HUES64 (cell line): ENCODE measurements at regions not wholly inside any gene's neighbourhood (a gene's known extent, or its start where the extent isn't known, plus 50 kb on each side); places are given as distances from the start of the nearest gene placed in this dataset.

ENCODE experiments used
- H3K27ac ChIP-seq: 2 replicates; pipeline ENCODE4 v1.7.0; 2013; ENCODE audit warnings: low read depth, low read length, inconsistent platforms
- H3K27me3 ChIP-seq: 2 replicates; pipeline ENCODE4 v1.6.1; 2013; ENCODE audit warnings: mild to moderate bottlenecking, low read length; ENCODE audit not compliant: insufficient read depth
- H3K36me3 ChIP-seq: 2 replicates; pipeline ENCODE4 v1.6.1; 2013; ENCODE audit warnings: mild to moderate bottlenecking, low read length; ENCODE audit not compliant: insufficient read depth
- H3K4me1 ChIP-seq: 2 replicates; pipeline ENCODE4 v1.6.1; 2013; ENCODE audit warnings: mild to moderate bottlenecking, low read length, moderate library complexity; ENCODE audit not compliant: insufficient read depth
- H3K4me3 ChIP-seq: 2 replicates; pipeline ENCODE4 v1.5.1; 2013; ENCODE audit warnings: mild to moderate bottlenecking, low read length, moderate library complexity
- H3K9ac ChIP-seq: 2 replicates; pipeline ENCODE4 v1.6.1; 2013; ENCODE audit warnings: mild to moderate bottlenecking, low read depth, low read length
- H3K9me3 ChIP-seq: 2 replicates; pipeline ENCODE4 v1.6.1; 2013; ENCODE audit warnings: low read depth, low read length; ENCODE audit not compliant: insufficient read depth
- WGBS: fragments of 150-250, 120-280 bp; methylation state at CpG from one replicate; pipeline ENCODE4 v1.1.7; 2013; ENCODE audit warnings: missing lambda C conversion rate; 5-methylcytosine and 5-hydroxymethylcytosine counted together

DNA sequence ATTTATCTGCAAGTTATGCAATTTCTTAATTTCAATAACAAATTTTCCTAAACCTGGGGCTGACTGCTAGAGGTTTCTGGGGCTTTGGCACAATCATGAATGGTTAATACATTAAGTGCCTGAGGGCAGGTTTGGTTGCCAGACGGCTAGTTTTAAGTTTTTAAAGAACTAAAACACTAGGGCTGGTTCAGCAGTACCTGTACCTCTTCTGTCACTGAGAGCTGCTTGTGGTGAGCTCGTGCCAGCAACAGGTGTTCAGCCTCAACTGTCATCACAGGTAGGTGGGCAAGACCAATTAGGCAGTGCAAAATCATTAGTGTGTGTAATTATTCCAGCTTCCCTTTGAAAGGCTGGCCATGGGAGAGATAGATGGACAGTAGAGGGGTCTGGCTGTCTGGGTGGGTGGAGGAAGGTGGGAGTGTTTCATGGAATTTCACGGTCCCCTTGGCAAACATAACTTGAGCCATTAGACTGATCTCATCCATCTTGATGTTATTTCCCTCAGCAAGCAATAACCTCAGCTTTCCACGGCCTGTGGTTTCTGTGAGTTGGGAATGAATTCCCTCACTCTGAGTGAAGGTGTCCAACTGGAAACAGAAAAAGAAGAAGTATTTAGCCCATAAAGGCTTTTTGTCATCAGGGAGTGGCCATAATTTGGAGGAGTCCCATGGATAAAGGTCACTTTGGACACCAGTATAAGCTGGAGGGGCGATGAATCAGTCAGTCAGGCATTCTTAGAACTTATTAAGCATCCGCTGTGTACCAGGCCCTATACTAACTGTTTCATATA lies 114.8 kb downstream of the SNX19 start:
- Histone ChIP-seq H3K27ac (no peak overlapping the region), H3K36me3 (no peaks in the 10 kb centered on the region), H3K4me3 (no peak overlapping the region), H3K9me3 (no peaks in the 10 kb centered on the region), H3K27me3 (no peaks in the 10 kb centered on the region), H3K4me1 (peaks cover 23% of the 10 kb centered on the region), H3K9ac (no peak overlapping the region)
- WGBS, result 94% methylated on average over 5 of the region's 6 CpGs

DNA sequence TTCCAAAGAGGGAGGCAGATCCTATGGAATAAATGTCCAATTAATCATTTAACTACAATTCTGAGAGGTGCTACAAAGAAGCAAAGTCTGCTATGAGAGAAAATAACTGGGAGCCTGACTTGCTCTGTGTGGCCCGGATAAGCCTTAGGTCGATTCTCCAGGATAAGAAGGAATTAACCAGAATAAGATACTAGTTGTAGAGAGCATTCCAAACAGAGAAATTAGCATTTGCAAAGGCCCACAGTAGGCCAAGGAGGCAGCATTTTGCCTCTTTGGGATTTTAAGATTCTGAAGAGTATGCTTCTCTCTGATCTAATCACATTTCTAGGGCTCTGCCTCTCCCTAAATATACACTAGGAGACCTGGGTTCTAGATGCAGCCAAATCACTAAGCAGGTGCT lies 113.7 kb downstream of the SNX19 start:
- H3K27ac ChIP-seq, result no peak overlapping the region
- H3K36me3 ChIP-seq, result no peaks in the 10 kb centered on the region
- no peaks in the 10 kb centered on the region for H3K27me3 ChIP-seq
- WGBS, result 32% methylated on average over 2 of the region's 2 CpGs
- peaks cover 26% of the 10 kb centered on the region for H3K4me1 ChIP-seq
- H3K9me3 ChIP-seq, result no peaks in the 10 kb centered on the region
- H3K4me3 ChIP-seq, result no peak overlapping the region
- H3K9ac ChIP-seq, result no peak overlapping the region

DNA sequence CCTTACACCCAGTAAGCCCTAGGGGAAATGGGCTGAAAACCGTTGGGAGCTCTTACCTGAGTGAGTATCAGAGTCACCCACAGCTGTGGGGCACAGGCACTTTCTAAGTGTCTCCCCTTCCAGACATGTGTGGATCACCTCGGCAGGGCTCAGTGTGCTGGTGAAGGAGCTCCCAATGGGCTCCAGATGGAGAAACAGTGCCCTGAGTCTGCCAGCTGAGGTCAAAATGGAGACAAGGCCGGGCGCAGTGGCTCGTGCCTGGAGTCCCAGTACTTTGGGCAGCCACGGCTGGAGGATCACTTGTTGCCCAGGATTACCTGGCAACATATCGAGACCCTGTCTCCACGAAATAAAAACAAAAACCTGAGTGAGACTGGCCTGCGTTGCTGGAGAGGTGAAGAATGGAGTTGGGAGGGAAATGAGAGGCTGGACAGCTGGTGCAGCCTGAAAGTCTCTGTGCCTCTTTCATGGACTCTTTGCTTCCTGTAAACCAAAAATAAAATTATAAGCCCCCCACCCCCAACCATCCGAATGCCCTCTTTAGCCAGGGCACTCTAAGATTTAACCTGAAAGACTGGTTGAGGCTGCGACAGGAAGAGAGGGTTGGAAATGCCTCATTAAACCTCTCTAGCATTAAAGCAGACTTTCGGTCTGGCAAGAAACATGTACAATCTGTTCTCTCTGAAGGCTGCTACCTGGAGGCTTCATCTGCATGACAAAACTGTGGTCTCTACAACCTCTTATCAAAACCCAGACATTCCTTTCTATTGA lies 111.8 kb downstream of the SNX19 start:
- Histone ChIP-seq H3K4me1 (peaks cover 26% of the 10 kb centered on the region), H3K4me3 (no peak overlapping the region), H3K27me3 (no peaks in the 10 kb centered on the region), H3K9me3 (no peaks in the 10 kb centered on the region), H3K27ac (no peak overlapping the region), H3K9ac (no peak overlapping the region), H3K36me3 (no peaks in the 10 kb centered on the region)
- 89% methylated on average over 12 of the region's 12 CpGs for WGBS

DNA sequence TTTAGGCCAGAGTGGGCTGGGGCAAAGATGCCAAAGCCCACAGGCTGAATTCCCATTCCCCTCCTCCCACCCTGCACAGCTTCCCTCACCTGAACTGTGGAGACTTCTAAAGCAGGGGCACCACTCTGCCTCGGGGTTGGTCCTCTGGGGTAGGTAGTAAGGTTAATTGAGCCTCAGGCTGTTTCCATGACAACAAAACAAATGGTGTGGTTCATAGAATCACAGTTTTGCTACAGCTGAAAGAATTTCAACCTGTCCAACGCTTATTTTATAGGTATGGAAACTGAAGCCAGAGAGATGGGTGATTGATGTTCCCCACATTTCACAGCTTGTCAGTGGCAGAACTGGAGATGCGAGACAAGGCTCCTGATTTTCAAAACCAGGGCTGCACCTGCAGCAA lies 109.5 kb downstream of the SNX19 start:
- Histone ChIP-seq H3K36me3 (no peaks in the 10 kb centered on the region), H3K4me3 (no peak overlapping the region), H3K9me3 (no peaks in the 10 kb centered on the region), H3K27me3 (no peaks in the 10 kb centered on the region), H3K4me1 (peaks cover 26% of the 10 kb centered on the region), H3K9ac (no peak overlapping the region), H3K27ac (no peak overlapping the region)
- 88% methylated on average over 3 of the region's 3 CpGs for WGBS

DNA sequence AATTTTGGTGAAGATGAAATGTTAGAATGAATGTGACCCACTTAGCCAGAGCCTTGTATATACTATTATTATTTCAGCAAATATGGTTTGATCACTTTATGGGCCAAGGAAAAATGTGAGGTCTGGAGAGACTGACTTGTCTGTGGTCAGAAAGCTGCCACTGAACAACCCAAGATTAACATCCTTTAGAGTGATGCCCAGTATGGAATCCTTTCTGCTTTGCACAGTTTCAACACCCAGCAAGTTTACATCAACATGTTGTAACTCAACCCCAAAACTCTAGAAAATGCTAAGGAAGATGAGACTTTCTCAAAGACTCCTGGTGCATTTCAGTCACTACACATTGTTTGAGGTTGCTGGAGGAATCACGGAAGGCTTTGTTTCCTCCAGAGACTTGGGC lies 107.7 kb downstream of the SNX19 start:
- WGBS, result 94% methylated on average over 1 of the region's 1 CpG
- H3K4me1 ChIP-seq, result peaks cover 22% of the 10 kb centered on the region

DNA sequence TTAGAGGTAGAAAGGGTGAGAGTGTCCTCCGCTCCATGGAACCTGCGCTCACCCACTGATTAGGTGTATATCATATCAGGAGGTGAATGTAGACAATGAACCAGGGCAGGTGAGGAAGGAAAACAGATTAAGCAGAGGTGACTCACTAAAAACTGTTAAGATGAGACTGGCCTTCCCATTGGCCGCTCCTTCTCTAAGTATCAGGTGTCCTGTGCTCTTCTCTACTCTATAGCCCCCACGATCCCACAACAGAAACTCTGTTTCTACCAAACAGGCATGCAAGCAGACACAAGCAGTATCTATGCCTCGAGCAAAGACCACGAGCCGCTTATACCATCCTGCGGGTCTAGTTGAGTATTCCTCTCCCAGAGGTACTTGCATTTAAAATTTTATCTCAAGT lies 103.1 kb downstream of the SNX19 start:
- no peak overlapping the region for H3K9ac ChIP-seq
- no peak overlapping the region for H3K27ac ChIP-seq
- 87% methylated on average over 8 of the region's 8 CpGs for WGBS
- no peaks in the 10 kb centered on the region for H3K36me3 ChIP-seq
- H3K4me1 ChIP-seq, result peaks cover 11% of the 10 kb centered on the region
- no peak overlapping the region for H3K4me3 ChIP-seq
- no peaks in the 10 kb centered on the region for H3K9me3 ChIP-seq
- no peaks in the 10 kb centered on the region for H3K27me3 ChIP-seq

More for the DNA sequence above, 107.7 kb downstream of the SNX19 start:
- Histone ChIP-seq H3K9me3 (no peaks in the 10 kb centered on the region), H3K9ac (no peak overlapping the region), H3K4me3 (no peak overlapping the region), H3K27ac (no peak overlapping the region), H3K36me3 (no peaks in the 10 kb centered on the region), H3K27me3 (no peaks in the 10 kb centered on the region)

DNA sequence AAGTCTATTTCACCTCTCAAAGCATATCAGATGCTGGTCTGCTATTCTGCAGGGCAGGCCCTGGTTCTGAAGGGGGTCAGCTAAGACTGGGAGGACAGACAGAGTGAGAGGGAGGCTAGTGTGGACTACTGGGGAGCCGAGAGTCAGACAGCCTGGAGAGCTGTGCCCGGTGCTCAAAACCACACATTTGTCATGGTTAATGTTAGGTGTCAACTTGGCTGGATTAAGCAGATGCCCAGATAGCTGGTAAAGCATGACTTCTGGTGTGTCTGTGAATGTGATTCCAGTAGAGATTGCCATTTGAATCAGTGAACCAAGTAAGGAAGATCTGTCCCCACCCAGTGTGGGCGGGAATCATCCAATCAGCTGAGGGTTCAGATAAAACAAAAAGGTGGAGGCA lies 102.6 kb downstream of the SNX19 start:
- peaks cover 11% of the 10 kb centered on the region for H3K4me1 ChIP-seq
- 90% methylated on average over 3 of the region's 3 CpGs for WGBS
- H3K36me3 ChIP-seq, result no peaks in the 10 kb centered on the region
- no peak overlapping the region for H3K27ac ChIP-seq
- no peaks in the 10 kb centered on the region for H3K27me3 ChIP-seq
- H3K4me3 ChIP-seq, result no peak overlapping the region
- no peak overlapping the region for H3K9ac ChIP-seq
- no peaks in the 10 kb centered on the region for H3K9me3 ChIP-seq

DNA sequence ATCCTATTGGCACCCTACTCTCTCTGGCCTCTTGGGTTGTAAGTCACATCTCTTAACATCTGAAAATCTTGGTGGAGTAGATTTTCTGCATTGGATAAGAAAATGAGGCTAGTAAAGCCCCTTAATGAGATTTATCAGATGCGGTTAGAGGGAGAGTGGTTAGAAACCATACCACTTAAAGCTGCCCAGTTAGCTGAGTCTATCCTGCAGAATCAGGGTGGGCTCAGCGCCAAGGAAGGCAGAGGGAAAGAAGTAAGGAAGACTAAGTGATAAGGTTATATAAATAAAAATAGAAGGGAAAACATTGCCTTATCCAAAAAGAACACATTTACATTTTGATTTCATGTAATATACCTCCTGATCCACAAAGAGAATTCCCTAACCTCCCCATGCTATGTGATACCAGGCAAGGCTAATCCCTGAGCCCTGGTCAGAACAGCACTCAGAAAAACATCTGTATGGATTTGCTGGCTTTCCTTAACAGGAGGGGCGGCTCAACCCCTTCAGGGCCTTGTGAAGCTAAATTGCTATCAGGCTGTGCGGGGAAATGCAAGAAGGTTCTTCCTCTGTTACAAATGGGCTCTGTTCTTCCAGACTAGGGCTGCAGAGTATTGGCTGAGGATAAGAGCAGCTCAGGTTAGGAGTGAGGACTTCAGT lies 101.7 kb downstream of the SNX19 start:
- 92% methylated on average over 4 of the region's 4 CpGs for WGBS
- no peak overlapping the region for H3K27ac ChIP-seq
- H3K27me3 ChIP-seq, result no peaks in the 10 kb centered on the region
- no peak overlapping the region for H3K9ac ChIP-seq
- H3K36me3 ChIP-seq, result no peaks in the 10 kb centered on the region
- no peaks in the 10 kb centered on the region for H3K9me3 ChIP-seq
- peaks cover 11% of the 10 kb centered on the region for H3K4me1 ChIP-seq
- no peak overlapping the region for H3K4me3 ChIP-seq

DNA sequence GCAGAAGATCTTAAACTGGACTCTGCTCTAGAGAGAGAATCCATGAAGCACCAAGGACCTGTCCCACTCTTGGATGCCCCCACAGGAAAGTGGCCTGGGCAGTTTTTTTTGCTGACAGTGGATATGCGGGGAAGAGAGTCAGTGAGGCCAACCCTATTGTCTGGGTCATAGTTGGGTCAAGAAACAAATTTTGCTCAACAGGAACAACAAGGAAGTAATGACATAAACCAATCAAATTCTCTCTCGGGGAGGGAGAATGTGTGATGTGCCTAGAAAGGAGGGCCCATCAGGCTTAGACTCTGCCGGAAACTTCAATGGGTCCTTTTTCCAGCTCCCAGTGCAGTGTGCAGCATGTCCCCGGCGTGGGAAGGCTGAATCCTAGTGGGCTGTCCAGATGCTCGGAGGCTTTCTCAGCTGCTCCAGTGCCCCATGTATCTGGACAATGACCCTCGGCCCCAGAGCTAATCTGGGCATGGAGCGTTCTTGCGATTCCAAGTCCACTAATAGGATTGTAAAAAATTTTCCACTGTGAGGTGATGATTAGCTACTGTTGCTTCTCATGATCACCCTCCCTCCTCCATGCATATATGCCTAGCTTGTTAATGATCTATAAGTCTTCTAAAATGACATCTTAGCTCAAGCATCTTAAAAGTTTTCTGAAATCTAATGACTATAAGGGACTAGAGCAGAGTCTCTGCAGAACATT lies 101.0 kb downstream of the SNX19 start:
- Histone ChIP-seq H3K9me3 (no peaks in the 10 kb centered on the region), H3K27ac (no peak overlapping the region), H3K4me3 (no peak overlapping the region), H3K36me3 (no peaks in the 10 kb centered on the region), H3K4me1 (peaks cover 11% of the 10 kb centered on the region), H3K9ac (no peak overlapping the region), H3K27me3 (no peaks in the 10 kb centered on the region)
- 95% methylated on average over 9 of the region's 9 CpGs for WGBS

DNA sequence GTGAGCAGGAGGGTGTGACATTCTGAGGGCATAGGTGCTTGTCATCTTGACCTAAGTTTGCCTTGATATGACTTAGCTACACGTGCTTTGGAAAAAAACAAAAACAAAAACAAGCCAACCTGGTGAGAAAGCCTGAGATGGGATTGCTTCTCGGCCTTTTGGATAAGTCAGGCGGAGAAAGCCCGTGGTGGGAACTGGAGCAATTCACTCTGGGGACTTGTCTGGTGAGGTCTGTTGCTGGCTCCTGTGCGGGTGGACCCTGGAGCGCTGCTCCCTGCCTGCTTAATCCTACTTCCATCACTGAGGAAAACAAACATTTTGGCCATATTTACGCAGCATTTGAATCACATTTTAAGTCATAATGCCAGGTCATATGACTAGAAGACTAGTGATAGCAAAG lies 100.3 kb downstream of the SNX19 start:
- H3K27me3 ChIP-seq, result no peaks in the 10 kb centered on the region
- no peak overlapping the region for H3K4me3 ChIP-seq
- H3K4me1 ChIP-seq, result peaks cover 11% of the 10 kb centered on the region
- no peak overlapping the region for H3K27ac ChIP-seq
- no peaks in the 10 kb centered on the region for H3K9me3 ChIP-seq
- no peak overlapping the region for H3K9ac ChIP-seq
- H3K36me3 ChIP-seq, result no peaks in the 10 kb centered on the region
- WGBS, result 95% methylated on average over 7 of the region's 7 CpGs
